ENCODE measurements at regions not wholly inside any gene's neighbourhood (a gene's known extent, or its start where the extent isn't known, plus 50 kb on each side); places are given as distances from the start of the nearest gene placed in this dataset.

DNA sequence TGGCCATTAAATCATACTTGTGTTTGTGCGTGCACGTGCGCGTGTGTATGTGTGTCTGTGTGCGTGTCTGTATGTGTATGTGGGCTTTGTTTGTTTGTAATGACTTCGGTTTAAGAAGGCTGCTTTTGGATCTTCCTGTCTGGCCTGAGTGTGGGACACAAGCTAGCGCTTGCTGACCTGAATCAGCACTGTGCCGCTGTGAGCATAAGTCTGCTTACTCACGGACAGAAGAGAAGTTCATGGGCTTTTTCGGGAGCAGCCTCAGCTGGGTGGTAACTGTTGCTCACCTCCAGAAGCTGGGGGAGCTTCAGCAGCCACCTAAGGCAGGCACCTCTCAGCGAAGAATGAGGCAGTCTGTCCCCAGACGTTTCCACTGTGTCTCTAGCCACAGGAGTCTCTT is 56.1 kb upstream of the TRUB1 start:
- Histone ChIP-seq H3K9me3 (no peaks in the 10 kb centered on the region), H3K36me3 (no peaks in the 10 kb centered on the region), H3K27ac (no peak overlapping the region), H3K4me3 (no peak overlapping the region), H3K27me3 (no peaks in the 10 kb centered on the region), H3K4me1 (peaks cover 0 to 12% (median 4%) of the 10 kb centered on the region in 4 donors)
- 69 to 87% methylated on average over 9 to 12 of the region's 12 CpGs for WGBS, 2 donors
- ATAC-seq (ENCODE audit: low FRiP score in 2 of 2): no peak
- DNase-seq: no peak
- TF ChIP-seq CTCF (IDR thresholded peaks at IDR 0.05) (no peak), POLR2A (IDR thresholded peaks at IDR 0.05) (no peak), POLR2AphosphoS5 (IDR thresholded peaks at IDR 0.05) (no peak), EP300 (IDR thresholded peaks at IDR 0.05) (no peak)

DNA sequence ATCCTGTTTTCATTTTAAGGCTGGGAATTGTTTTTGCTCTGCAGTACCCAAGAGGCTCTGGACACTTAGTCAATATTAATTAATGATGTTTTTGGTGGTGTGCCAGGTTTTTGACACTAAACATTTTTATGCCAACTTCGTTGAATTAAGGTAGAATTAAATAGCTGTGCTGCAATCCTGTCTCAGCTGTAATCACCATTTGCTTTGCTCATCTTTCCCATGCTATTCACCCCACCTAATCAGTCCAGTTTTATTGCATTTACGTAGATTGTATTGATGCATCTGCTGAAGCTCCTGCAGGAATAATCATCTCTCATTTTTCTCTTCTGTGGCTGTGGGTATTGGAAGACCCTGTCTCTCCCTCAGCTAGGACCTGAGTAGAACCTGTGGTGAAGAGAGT is 52.6 kb upstream of the TRUB1 start:
- Histone ChIP-seq H3K9me3 (no peaks in the 10 kb centered on the region), H3K27me3 (no peaks in the 10 kb centered on the region), H3K4me1 (no peaks in the 10 kb centered on the region), H3K4me3 (no peak overlapping the region), H3K27ac (no peak overlapping the region), H3K36me3 (no peaks in the 10 kb centered on the region)
- WGBS, 2 donors: 35 to 58% methylated on average over 2 of the region's 2 CpGs
- ATAC-seq (ENCODE audit: low FRiP score in 2 of 2) (no peak), DNase-seq (no peak)
- TF ChIP-seq POLR2AphosphoS5 (IDR thresholded peaks at IDR 0.05) (no peak), POLR2A (IDR thresholded peaks at IDR 0.05) (no peak), EP300 (IDR thresholded peaks at IDR 0.05) (no peak), CTCF (IDR thresholded peaks at IDR 0.05) (no peak)
